Thoracic aorta (tissue), 2 donors: ENCODE measurements at regions not wholly inside any gene's neighbourhood (a gene's known extent, or its start where the extent isn't known, plus 50 kb on each side); places are given as distances from the start of the nearest gene placed in this dataset.
"Not testable (repeated sequence)": the region's sequence is repeated elsewhere in the genome, so short reads cannot be mapped to it uniquely, and the experiment has no call there.

Experiments
- ATAC-seq: fragments of 150-250 bp; one replicate; pipeline ENCODE4 v1.8.0; 2017; ENCODE audit warnings: low read depth; ENCODE audit not compliant: insufficient number of reproducible peaks, low FRiP score
- DNase-seq: peaks from one replicate; pipeline ENCODE4 v3.0.0-alpha.2; 2020; ENCODE audit warnings: low spot score
- H3K27ac ChIP-seq, 2 donors: fragments of 200-600 bp; sonication (generic); 1 replicate in 1 of 2; 2 replicates in 1 of 2; pipeline ENCODE4 v1.5.1; 2016; ENCODE audit warnings: mild to moderate bottlenecking in 2 of 2, moderate library complexity in 2 of 2
- H3K27me3 ChIP-seq: fragments of 200-600 bp; sonication (generic); replicated peaks from 2 replicates; pipeline ENCODE4 v1.6.0; 2016; ENCODE audit warnings: mild to moderate bottlenecking; ENCODE audit not compliant: insufficient read depth
- H3K36me3 ChIP-seq: fragments of 200-600 bp; sonication (generic); one replicate; pipeline ENCODE4 v1.5.1; 2016
- H3K4me1 ChIP-seq, 2 donors: fragments of 200-600 bp; sonication (generic); 1 replicate in 1 of 2; 2 replicates in 1 of 2; pipeline versions ENCODE4 v1.5.1 to v1.6.0; 2016; ENCODE audit warnings: low read depth in 2 of 2, mild to moderate bottlenecking in 1 of 2; ENCODE audit not compliant: control insufficient read depth in 1 of 2
- H3K4me3 ChIP-seq: fragments of 200-600 bp; sonication (generic); 2 replicates; pipeline ENCODE4 v1.5.1; 2016; ENCODE audit warnings: mild to moderate bottlenecking
- H3K9me3 ChIP-seq: fragments of 200-600 bp; sonication (generic); 2 replicates; pipeline ENCODE4 v1.5.1; 2016
- TF ChIP-seq, protein P1 (sequence below): fragments of 200-600 bp; sonication (generic); IDR thresholded peaks from one replicate; pipeline ENCODE4 v1.5.1; 2019; ENCODE audit warnings: antibody characterized with exemption

DNA sequence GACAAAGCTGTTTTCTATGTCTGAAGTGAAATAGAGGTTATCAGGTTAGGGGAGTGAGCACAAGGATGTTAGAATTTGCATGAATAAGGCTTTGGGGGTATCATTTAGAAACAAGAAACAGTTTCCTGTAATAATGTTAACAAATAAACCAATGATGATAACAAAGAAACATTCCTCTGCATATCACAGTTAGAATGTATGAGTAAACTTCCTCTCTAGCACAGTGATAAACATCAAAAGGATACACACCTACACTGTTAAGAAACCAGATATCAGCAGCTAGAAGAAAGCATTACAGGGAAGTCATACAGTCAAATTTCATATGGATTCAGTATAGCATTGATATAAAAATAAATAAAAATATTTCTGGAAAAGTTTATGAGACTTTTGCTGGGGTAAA lies 340.0 kb upstream of the MAGEB16 start:
- TF ChIP-seq, protein P1, sequence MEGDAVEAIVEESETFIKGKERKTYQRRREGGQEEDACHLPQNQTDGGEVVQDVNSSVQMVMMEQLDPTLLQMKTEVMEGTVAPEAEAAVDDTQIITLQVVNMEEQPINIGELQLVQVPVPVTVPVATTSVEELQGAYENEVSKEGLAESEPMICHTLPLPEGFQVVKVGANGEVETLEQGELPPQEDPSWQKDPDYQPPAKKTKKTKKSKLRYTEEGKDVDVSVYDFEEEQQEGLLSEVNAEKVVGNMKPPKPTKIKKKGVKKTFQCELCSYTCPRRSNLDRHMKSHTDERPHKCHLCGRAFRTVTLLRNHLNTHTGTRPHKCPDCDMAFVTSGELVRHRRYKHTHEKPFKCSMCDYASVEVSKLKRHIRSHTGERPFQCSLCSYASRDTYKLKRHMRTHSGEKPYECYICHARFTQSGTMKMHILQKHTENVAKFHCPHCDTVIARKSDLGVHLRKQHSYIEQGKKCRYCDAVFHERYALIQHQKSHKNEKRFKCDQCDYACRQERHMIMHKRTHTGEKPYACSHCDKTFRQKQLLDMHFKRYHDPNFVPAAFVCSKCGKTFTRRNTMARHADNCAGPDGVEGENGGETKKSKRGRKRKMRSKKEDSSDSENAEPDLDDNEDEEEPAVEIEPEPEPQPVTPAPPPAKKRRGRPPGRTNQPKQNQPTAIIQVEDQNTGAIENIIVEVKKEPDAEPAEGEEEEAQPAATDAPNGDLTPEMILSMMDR = no peak
- DNase-seq (no peak), ATAC-seq (no peak)
- no peak overlapping the region for H3K4me3 ChIP-seq
- no peak overlapping the region for H3K27ac ChIP-seq
- H3K36me3 ChIP-seq = no peaks in the 10 kb centered on the region
- no peaks in the 10 kb centered on the region for H3K9me3 ChIP-seq
- no peaks in the 10 kb centered on the region for H3K4me1 ChIP-seq
- no peaks in the 10 kb centered on the region for H3K27me3 ChIP-seq

DNA sequence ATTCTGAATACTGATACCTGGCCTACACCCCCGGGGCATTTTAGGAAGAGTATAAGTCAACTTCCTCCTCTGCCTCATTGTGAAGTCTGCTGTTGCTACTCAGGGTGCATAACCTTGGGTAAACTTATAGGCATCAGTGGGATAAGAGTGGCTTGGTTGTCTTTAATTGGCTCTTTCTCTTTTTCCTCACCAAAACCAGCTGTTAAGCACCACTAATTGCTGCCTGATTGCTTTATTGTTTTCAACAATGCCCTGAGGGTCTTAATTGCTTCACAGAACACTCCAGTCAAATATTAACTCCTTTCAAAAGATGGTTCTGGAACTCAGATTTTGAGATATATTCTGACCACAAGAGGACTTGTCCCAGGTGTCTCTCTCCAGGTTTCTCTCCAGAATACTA lies 337.0 kb upstream of the MAGEB16 start:
- H3K4me3 ChIP-seq = no peak overlapping the region

DNA sequence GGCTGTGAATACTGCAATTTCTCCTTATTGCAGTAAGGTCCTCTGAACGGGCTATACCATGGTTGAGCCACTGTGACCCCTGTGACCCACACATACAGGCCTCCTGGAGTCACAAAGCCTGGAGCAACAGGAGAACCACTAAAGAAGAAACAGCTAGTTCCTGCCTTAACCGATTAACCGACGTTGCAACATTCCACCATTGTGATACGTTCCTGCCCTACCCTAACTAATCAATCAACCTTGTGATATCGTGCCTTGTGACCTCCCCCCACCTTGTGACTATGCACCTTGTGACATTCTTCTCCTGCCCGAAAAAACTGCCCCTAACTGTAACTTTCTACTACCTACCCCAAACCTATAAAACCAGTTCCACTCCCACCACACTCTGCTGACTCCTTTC lies 301.5 kb upstream of the MAGEB16 start:
- DNase-seq, H3K27ac ChIP-seq, H3K4me1 ChIP-seq, H3K36me3 ChIP-seq, H3K4me3 ChIP-seq, H3K27me3 ChIP-seq, ATAC-seq, H3K9me3 ChIP-seq: not testable (repeated sequence)

More for the DNA sequence above, 337.0 kb upstream of the MAGEB16 start:
- no peak for DNase-seq
- Histone ChIP-seq H3K9me3 (no peaks in the 10 kb centered on the region), H3K36me3 (no peaks in the 10 kb centered on the region), H3K27me3 (no peaks in the 10 kb centered on the region), H3K4me1 (no peaks in the 10 kb centered on the region), H3K27ac (no peak overlapping the region)
- ATAC-seq = no peak
- TF ChIP-seq, protein P1 = no peak

DNA sequence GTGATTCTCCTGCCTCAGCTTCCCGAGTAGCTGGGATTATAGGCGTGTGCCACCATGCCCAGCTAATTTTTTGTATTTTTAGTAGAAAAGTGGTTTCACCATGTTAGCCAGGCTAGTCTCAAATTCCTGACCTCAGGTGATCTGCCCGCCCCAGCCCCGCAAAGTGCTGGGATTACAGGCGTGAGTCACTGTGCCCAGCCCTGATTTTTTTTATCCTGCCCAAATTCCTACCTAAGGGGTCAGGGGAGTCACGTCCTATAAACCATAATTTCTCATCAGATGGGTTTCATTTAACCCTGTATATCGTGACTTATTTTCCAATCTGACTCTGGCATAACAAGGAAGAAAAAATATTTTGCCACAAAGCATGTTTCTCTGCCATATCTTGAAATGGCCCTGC lies 300.7 kb upstream of the MAGEB16 start:
- H3K27ac ChIP-seq, H3K4me1 ChIP-seq, H3K27me3 ChIP-seq, H3K4me3 ChIP-seq, DNase-seq, H3K36me3 ChIP-seq, ATAC-seq, H3K9me3 ChIP-seq: not testable (repeated sequence)

DNA sequence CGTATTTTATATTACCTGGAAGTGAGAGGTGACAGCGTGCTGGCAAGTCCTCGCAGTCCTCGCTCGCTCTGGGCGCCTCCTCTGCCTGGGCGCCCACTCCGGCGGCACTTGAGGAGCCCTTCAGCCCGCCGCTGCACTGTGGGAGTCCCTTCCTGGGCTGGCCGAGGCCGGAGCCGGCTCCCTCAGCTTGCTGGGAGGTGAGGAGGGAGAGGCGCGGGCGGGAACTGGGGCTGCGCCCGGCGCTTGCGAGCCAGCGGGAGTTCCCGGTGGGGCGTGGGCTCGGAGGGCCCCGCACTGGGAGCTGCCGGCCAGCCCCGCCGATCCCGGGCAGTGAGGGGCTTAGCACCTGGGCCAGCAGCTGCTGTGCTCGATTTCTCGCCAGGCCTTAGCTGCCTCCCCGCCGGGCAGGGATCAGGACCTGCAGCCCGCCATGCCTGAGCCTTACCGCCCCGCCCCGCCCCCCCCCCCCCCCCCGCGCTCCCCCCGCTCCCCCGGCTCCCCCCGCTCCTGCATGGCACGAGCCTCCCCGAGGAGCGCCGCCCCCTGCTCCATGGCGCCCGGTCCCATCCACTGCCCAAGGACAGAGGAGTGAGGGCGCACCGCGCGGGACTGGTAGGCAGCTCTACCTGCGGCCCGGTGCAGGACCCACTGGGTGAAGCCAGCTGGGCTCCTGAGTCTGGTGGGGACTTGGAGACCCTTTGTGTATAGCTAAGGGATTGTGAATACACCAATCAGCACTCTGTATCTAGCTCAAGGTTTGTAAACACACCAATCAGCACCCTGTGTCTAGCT lies 298.9 kb upstream of the MAGEB16 start:
- no peak overlapping the region for H3K4me3 ChIP-seq
- ATAC-seq (no peak), DNase-seq (no peak)
- H3K4me1 ChIP-seq = no peaks in the 10 kb centered on the region
- H3K27ac ChIP-seq = no peak overlapping the region
- H3K9me3 ChIP-seq = no peaks in the 10 kb centered on the region
- TF ChIP-seq, protein P1 = no peak
- H3K36me3 ChIP-seq = no peaks in the 10 kb centered on the region
- H3K27me3 ChIP-seq = no peaks in the 10 kb centered on the region

DNA sequence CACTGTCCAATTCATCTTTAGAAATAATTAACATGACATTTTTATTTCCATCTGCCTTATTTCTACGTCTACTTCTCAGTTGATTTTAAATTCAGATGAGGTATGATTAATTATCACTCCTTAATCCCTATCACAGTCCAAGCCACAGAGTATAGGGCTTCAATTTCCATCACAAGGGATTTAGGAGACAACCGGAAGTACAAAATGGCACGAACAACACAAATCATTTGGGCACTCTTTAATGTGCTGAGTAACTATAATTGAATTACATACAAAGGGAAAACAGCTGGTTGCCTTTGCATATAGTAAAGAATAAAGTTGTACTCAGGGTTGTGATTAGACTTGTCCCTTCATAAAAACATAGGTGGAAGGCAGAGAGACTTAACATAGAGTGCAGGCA lies 290.4 kb upstream of the MAGEB16 start:
- H3K27ac ChIP-seq = no peak overlapping the region
- no peaks in the 10 kb centered on the region for H3K4me1 ChIP-seq
- H3K27me3 ChIP-seq = no peaks in the 10 kb centered on the region
- H3K4me3 ChIP-seq = no peak overlapping the region
- ATAC-seq = no peak
- H3K9me3 ChIP-seq = no peaks in the 10 kb centered on the region
- TF ChIP-seq, protein P1 = no peak
- DNase-seq = no peak
- H3K36me3 ChIP-seq = no peaks in the 10 kb centered on the region

DNA sequence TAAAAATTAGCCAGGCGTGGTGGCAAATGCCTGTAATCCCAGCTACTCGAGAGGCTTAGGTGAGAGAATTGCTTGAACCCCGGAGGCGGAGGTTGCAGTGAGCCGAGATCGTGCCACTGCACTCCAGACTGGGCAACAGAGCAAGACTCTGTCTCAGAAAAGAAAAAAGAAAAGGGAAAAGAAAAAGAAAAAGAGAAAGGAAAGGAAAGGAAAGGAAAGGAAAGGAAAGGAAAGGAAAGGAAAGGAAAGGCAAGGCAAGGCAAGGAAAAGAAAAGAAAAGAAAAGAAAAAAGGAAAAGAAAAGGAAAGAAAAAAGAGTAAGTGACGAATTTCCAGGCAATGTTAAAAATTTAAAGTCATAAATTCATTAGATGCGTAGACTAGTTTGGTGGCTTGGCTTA lies 250.1 kb upstream of the MAGEB16 start:
- not testable (repeated sequence) for ATAC-seq, H3K36me3 ChIP-seq, H3K27ac ChIP-seq, H3K4me3 ChIP-seq, H3K4me1 ChIP-seq, H3K27me3 ChIP-seq, DNase-seq, H3K9me3 ChIP-seq
